ENCODE measurements at regions not wholly inside any gene's neighbourhood (a gene's known extent, or its start where the extent isn't known, plus 50 kb on each side); places are given as distances from the start of the nearest gene placed in this dataset.

GRCh38 chr1:219020386-219020785, 153.3 kb upstream of the LYPLAL1 start:
- TF ChIP-seq CTCF (IDR thresholded peaks at IDR 0.05) = no peak
- TF ChIP-seq POLR2A (IDR thresholded peaks at IDR 0.05) = no peak

Data from uterus (tissue), 2 donors.